KMS-11 (cell line): ENCODE measurements at regions not wholly inside any gene's neighbourhood (a gene's known extent, or its start where the extent isn't known, plus 50 kb on each side); places are given as distances from the start of the nearest gene placed in this dataset.

ENCODE experiments used
- H2AFZ ChIP-seq: fragments of 200-600 bp; sonication (generic); 2 replicates; pipeline ENCODE4 v1.6.1; 2016; ENCODE audit warnings: antibody characterized with exemption, mixed run types, low read depth
- H3K27ac ChIP-seq: fragments of 200-600 bp; sonication (generic); 2 replicates; pipeline ENCODE4 v1.6.1; 2016; ENCODE audit warnings: mild to moderate bottlenecking, mixed run types
- H3K27me3 ChIP-seq: fragments of 200-600 bp; sonication (generic); 2 replicates; pipeline ENCODE4 v1.6.1; 2017; ENCODE audit warnings: mild to moderate bottlenecking, low read depth, mixed run types, moderate library complexity; ENCODE audit not compliant: insufficient read depth
- H3K36me3 ChIP-seq: fragments of 200-600 bp; sonication (generic); 2 replicates; pipeline ENCODE4 v1.6.1; 2017; ENCODE audit warnings: mild to moderate bottlenecking, mixed run types; ENCODE audit not compliant: insufficient read depth
- H3K4me1 ChIP-seq: fragments of 200-600 bp; sonication (generic); 2 replicates; pipeline ENCODE4 v1.6.1; 2016; ENCODE audit warnings: mild to moderate bottlenecking, low read depth, mixed run types; ENCODE audit not compliant: poor library complexity, severe bottlenecking
- H3K4me2 ChIP-seq: fragments of 200-600 bp; sonication (generic); 2 replicates; pipeline ENCODE4 v1.7.0; 2016; ENCODE audit warnings: mild to moderate bottlenecking, mixed run types
- H3K4me3 ChIP-seq: fragments of 200-600 bp; sonication (generic); IDR thresholded peaks from 2 replicates; pipeline ENCODE4 v1.6.1; 2017; ENCODE audit warnings: low read depth, low read length, mixed read lengths; ENCODE audit not compliant: insufficient read depth
- H3K79me2 ChIP-seq: fragments of 200-600 bp; sonication (generic); 2 replicates; pipeline ENCODE4 v1.6.1; 2016; ENCODE audit warnings: low read depth, mixed run types; ENCODE audit not compliant: insufficient read depth
- H3K9ac ChIP-seq: fragments of 200-600 bp; sonication (generic); 2 replicates; pipeline ENCODE4 v1.6.1; 2016; ENCODE audit warnings: mild to moderate bottlenecking, mixed run types
- H4K20me1 ChIP-seq: fragments of 200-600 bp; sonication (generic); 2 replicates; pipeline ENCODE4 v1.6.1; 2016; ENCODE audit warnings: mild to moderate bottlenecking, mixed run types; ENCODE audit not compliant: insufficient read depth
- TF ChIP-seq, protein P1 (sequence below): fragments of 200-600 bp; sonication (generic); conservative IDR thresholded peaks from 2 replicates; pipeline ENCODE4 v1.6.1; 2017; ENCODE audit warnings: low read depth, mild to moderate bottlenecking, antibody characterized with exemption, low read length, moderate library complexity, mixed read lengths

- Histone ChIP-seq H3K4me3 (no peak overlapping the region), H3K9ac (no peak overlapping the region), H3K36me3 (no peaks in the 10 kb centered on the region), H3K4me2 (no peak overlapping the region), H3K27me3 (no peaks in the 10 kb centered on the region), H3K4me1 (no peaks in the 10 kb centered on the region), H4K20me1 (no peaks in the 10 kb centered on the region), H3K79me2 (no peaks in the 10 kb centered on the region), H3K27ac (no peak overlapping the region), H2AFZ (no peak overlapping the region)
- TF ChIP-seq, protein P1, sequence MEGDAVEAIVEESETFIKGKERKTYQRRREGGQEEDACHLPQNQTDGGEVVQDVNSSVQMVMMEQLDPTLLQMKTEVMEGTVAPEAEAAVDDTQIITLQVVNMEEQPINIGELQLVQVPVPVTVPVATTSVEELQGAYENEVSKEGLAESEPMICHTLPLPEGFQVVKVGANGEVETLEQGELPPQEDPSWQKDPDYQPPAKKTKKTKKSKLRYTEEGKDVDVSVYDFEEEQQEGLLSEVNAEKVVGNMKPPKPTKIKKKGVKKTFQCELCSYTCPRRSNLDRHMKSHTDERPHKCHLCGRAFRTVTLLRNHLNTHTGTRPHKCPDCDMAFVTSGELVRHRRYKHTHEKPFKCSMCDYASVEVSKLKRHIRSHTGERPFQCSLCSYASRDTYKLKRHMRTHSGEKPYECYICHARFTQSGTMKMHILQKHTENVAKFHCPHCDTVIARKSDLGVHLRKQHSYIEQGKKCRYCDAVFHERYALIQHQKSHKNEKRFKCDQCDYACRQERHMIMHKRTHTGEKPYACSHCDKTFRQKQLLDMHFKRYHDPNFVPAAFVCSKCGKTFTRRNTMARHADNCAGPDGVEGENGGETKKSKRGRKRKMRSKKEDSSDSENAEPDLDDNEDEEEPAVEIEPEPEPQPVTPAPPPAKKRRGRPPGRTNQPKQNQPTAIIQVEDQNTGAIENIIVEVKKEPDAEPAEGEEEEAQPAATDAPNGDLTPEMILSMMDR: no peak
These were observed 74.3 kb downstream of the TNFSF18 start for GRCh38 chr1:172976222-172977041.

DNA sequence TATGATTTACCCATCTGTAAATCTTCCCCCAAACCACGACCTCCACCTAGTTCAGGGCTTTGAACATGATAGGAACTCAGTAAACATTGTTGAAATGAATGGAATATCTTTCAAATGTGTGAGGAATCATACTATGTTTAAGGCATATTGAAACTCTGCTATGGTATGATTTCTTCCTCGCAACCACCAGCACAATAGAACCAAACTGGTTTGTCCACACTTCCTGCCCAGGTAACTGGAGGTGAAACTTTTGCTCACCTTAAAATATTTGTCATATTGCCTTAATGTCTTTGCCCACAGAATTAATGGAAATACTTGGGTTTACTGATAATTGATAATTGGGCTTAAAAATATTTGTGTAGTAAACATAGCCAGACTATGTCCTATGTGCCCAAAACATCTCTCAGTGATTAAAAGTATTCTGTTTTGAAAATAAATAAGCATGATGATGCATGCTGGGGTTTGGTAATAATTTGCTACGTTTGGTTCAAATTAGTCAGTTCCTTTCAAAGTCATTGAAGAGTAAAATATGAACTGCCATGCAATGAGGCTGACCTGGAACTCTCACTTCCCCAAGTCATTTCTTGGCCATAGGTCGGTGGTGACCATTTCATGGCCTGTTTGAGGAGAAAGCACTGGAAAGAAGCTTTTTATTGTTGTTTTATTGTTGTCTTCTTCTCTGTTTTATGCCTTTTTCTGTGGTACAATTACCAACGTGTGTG is 73.3 kb downstream of the TNFSF18 start:
- TF ChIP-seq, protein P1: no peak
- no peaks in the 10 kb centered on the region for H3K4me1 ChIP-seq
- no peaks in the 10 kb centered on the region for H3K79me2 ChIP-seq
- no peaks in the 10 kb centered on the region for H3K36me3 ChIP-seq
- no peak overlapping the region for H3K4me3 ChIP-seq
- H3K27ac ChIP-seq: no peak overlapping the region
- no peak overlapping the region for H3K4me2 ChIP-seq
- no peak overlapping the region for H3K9ac ChIP-seq
- H3K27me3 ChIP-seq: no peaks in the 10 kb centered on the region
- no peaks in the 10 kb centered on the region for H4K20me1 ChIP-seq
- H2AFZ ChIP-seq: no peak overlapping the region

GRCh38 chr1:172978595-172978994 is 72.1 kb downstream of the TNFSF18 start:
- Histone ChIP-seq H3K27me3 (no peaks in the 10 kb centered on the region), H4K20me1 (no peaks in the 10 kb centered on the region), H3K79me2 (no peaks in the 10 kb centered on the region), H3K9ac (no peak overlapping the region), H2AFZ (no peak overlapping the region), H3K27ac (no peak overlapping the region), H3K4me3 (no peak overlapping the region), H3K36me3 (no peaks in the 10 kb centered on the region), H3K4me1 (no peaks in the 10 kb centered on the region), H3K4me2 (no peak overlapping the region)
- TF ChIP-seq, protein P1: no peak

- Histone ChIP-seq H3K27ac (no peak overlapping the region), H3K4me3 (no peak overlapping the region), H3K36me3 (no peaks in the 10 kb centered on the region), H3K79me2 (no peaks in the 10 kb centered on the region), H2AFZ (no peak overlapping the region), H3K4me1 (no peaks in the 10 kb centered on the region), H3K27me3 (no peaks in the 10 kb centered on the region), H4K20me1 (no peaks in the 10 kb centered on the region), H3K9ac (no peak overlapping the region), H3K4me2 (no peak overlapping the region)
- TF ChIP-seq, protein P1: no peak
These were observed 70.9 kb downstream of the TNFSF18 start for GRCh38 chr1:172979828-172980227.
